Gastroesophageal sphincter (tissue), 3 donors: ENCODE measurements at regions not wholly inside any gene's neighbourhood (a gene's known extent, or its start where the extent isn't known, plus 50 kb on each side); places are given as distances from the start of the nearest gene placed in this dataset.

Source experiments
- CTCF ChIP-seq, 4 experiments: fragments of 200-600 bp in 2 of 4; fragments of 450-650 bp in 2 of 4; sonication (generic) in 1 of 4; IDR thresholded peaks; one replicate each; pipeline ENCODE4 v1.5.1; 2017 to 2019; ENCODE audit warnings: antibody characterized with exemption in 4 of 4, mild to moderate bottlenecking in 2 of 4, moderate library complexity in 2 of 4
- EP300 ChIP-seq: sonication (generic); formaldehyde crosslinking; IDR thresholded peaks from one replicate; pipeline ENCODE4 v1.6.1; 2017; ENCODE audit warnings: antibody characterized with exemption, mild to moderate bottlenecking
- POLR2A ChIP-seq, 2 donors: fragments of 450-650 bp; IDR thresholded peaks; one replicate each; pipeline ENCODE4 v1.6.1; 2017; ENCODE audit warnings: antibody characterized with exemption in 2 of 2, mild to moderate bottlenecking in 2 of 2, moderate library complexity in 1 of 2

GRCh38 chr7:110413038-110413437, 677.9 kb upstream of the LRRN3 start:
- TF ChIP-seq CTCF (IDR thresholded peaks at IDR 0.05): no peak
- no peak for TF ChIP-seq POLR2A (IDR thresholded peaks at IDR 0.05)
- TF ChIP-seq EP300: no peak
